NT2/D1 (cell line): ENCODE measurements at regions not wholly inside any gene's neighbourhood (a gene's known extent, or its start where the extent isn't known, plus 50 kb on each side); places are given as distances from the start of the nearest gene placed in this dataset.

ENCODE experiments used
- SUZ12 ChIP-seq: IDR thresholded peaks from 2 replicates; pipeline ENCODE4 v1.6.1; 2011; ENCODE audit not compliant: insufficient read length, insufficient read depth; ENCODE audit errors: extremely low read depth
- ZNF274 ChIP-seq: IDR thresholded peaks from 2 replicates; pipeline ENCODE4 v1.6.1; 2011; ENCODE audit warnings: mild to moderate bottlenecking, low read depth, low read length

DNA sequence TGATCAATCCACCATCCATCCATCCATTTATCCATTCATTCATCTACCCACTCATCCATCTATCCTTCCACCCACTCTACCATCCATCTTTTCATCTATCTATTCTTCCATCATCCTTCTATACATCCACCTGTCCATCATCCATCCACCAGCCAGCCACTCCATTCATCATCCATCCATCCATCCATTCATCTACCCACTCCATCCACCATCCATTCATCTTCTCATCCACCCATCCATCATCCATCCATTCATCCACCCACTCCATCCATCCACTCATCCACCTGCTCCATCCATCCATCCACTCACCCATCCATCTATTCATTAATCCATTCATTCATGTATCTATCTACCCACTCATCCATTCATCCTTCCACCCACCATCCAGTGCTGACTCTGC, 127.9 kb upstream of the TMPRSS2 start:
- no peak for TF ChIP-seq ZNF274
- TF ChIP-seq SUZ12, result no peak
